Stimulated activated CD4-positive, alpha-beta T cell treated with anti-CD3 and anti-CD28 coated beads, Interleukin-4, amount 100 ng/mL, for 1 hour (primary cell): ENCODE measurements at regions not wholly inside any gene's neighbourhood (a gene's known extent, or its start where the extent isn't known, plus 50 kb on each side); places are given as distances from the start of the nearest gene placed in this dataset.
"Not testable (repeated sequence)": the region's sequence is repeated elsewhere in the genome, so short reads cannot be mapped to it uniquely, and the experiment has no call there.

ENCODE experiments used
- DNase-seq: peaks from one replicate; pipeline ENCODE4 v3.0.0-alpha.2; 2020

DNA sequence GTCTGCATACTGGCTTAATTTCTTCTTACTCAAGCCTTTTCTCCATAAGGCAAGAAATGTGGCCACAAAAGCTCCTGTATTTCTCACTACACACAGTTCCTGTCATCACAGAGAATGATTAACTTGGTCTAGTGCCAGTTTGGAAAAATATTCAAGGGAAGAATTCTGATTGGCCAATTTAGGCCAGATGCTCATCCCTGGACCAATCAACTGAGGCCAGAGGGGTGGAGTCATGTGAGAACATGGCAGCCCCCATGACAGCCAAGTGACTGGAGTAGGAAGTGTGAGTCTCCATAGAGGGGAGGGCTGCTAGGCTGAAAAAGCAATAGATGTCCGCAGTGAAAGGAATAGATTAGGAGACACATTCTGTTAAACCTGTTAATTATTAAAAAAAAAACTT, 56.4 kb upstream of the EEF2KMT start:
- DNase-seq = not testable (repeated sequence)

DNA sequence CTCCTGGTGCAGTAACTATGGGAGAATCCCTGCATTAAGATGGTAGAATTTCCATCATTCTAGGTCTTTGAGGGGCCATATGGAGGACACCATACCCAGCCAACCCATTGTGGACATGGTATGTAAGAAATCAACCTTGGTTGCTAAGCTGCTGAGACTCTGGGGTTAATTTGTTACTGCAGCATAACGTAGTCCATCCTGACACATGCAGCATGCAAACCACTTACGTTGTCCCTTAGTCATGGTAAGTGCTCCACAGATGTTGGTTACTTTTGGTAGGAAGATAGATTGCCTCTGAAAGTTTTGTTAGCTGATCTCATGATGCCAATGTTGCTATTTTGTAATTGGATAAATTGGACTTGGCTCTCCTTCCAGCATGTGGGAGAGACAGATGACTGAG, 53.8 kb upstream of the EEF2KMT start:
- not testable (repeated sequence) for DNase-seq
